ENCODE measurements at regions not wholly inside any gene's neighbourhood (a gene's known extent, or its start where the extent isn't known, plus 50 kb on each side); places are given as distances from the start of the nearest gene placed in this dataset.

DNA sequence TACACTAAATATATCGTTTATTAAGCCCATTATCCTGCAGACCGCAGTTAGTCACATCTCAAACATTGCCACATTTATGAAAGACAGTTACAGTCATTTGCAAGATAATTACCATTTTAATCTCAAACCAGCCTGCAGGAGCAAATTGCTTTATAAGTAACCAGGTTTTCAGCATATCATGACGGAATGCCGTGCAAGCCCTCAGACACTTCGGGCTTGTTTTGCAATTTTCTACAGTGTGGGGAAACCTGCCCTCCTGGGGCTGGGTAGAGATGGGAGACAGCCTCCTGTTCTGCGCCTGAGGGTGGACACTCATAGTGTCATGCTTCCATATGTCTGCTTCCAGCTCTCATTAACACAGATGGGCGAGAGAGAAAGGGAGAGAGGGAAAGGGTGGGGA lies 563.9 kb downstream of the NPHP4 start:
- TF ChIP-seq, protein P1, sequence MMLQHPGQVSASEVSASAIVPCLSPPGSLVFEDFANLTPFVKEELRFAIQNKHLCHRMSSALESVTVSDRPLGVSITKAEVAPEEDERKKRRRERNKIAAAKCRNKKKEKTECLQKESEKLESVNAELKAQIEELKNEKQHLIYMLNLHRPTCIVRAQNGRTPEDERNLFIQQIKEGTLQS (IDR thresholded peaks at IDR 0.05), result no peak
- no peak for TF ChIP-seq SIN3A (IDR thresholded peaks at IDR 0.05; ENCODE audit: low read depth)
- no peak for TF ChIP-seq TCF7L2 (IDR thresholded peaks at IDR 0.05; ENCODE audit: borderline replicate concordance, extremely low read depth, insufficient read depth, insufficient read length)
- TF ChIP-seq, protein P2, sequence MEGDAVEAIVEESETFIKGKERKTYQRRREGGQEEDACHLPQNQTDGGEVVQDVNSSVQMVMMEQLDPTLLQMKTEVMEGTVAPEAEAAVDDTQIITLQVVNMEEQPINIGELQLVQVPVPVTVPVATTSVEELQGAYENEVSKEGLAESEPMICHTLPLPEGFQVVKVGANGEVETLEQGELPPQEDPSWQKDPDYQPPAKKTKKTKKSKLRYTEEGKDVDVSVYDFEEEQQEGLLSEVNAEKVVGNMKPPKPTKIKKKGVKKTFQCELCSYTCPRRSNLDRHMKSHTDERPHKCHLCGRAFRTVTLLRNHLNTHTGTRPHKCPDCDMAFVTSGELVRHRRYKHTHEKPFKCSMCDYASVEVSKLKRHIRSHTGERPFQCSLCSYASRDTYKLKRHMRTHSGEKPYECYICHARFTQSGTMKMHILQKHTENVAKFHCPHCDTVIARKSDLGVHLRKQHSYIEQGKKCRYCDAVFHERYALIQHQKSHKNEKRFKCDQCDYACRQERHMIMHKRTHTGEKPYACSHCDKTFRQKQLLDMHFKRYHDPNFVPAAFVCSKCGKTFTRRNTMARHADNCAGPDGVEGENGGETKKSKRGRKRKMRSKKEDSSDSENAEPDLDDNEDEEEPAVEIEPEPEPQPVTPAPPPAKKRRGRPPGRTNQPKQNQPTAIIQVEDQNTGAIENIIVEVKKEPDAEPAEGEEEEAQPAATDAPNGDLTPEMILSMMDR (IDR thresholded peaks at IDR 0.05 in 2 of 3, conservative IDR thresholded peaks at IDR 0.05 in 1 of 3; ENCODE audit: borderline replicate concordance in 1 of 3, insufficient read depth in 1 of 3, low read depth in 2 of 3, low read length in 2 of 3), result no peak
- no peak for TF ChIP-seq RAD21 (IDR thresholded peaks at IDR 0.05; ENCODE audit: low read depth)
- TF ChIP-seq, protein P3, sequence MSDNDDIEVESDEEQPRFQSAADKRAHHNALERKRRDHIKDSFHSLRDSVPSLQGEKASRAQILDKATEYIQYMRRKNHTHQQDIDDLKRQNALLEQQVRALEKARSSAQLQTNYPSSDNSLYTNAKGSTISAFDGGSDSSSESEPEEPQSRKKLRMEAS (IDR thresholded peaks at IDR 0.05), result no peak
- no peak for TF ChIP-seq FOSL1 (IDR thresholded peaks at IDR 0.05; ENCODE audit: low read depth)
- TF ChIP-seq POLR2AphosphoS5 (IDR thresholded peaks at IDR 0.05; ENCODE audit: low read depth, low read length), result no peak
- no peak for TF ChIP-seq EZH2phosphoT487 (IDR thresholded peaks at IDR 0.05; ENCODE audit: borderline replicate concordance)
- TF ChIP-seq SRF (IDR thresholded peaks at IDR 0.05; ENCODE audit: low read depth), result no peak
- no peak for TF ChIP-seq EZH2 (IDR thresholded peaks at IDR 0.05)
- no peak for TF ChIP-seq ELF1 (IDR thresholded peaks at IDR 0.05; ENCODE audit: borderline replicate concordance, low read depth)

Measured in HCT116 (cell line).